ENCODE measurements at regions not wholly inside any gene's neighbourhood (a gene's known extent, or its start where the extent isn't known, plus 50 kb on each side); places are given as distances from the start of the nearest gene placed in this dataset.

GRCh38 chr4:113823291-113823659 is 61.7 kb upstream of the CAMK2D start:
- no peak overlapping the region for H3K9ac ChIP-seq
- TF ChIP-seq CTCF (conservative IDR thresholded peaks at IDR 0.05; ENCODE audit: low read depth, low read length): no peak
- no peak overlapping the region for H2AFZ ChIP-seq (ENCODE audit: low read depth)
- peaks cover 53% of the 10 kb centered on the region for H3K4me1 ChIP-seq (ENCODE audit: low read depth, poor library complexity, severe bottlenecking)
- H3K79me2 ChIP-seq (ENCODE audit: insufficient read depth, low read depth): no peaks in the 10 kb centered on the region
- peak overlapping the region; percentile 78 for H3K4me2 ChIP-seq
- no peak overlapping the region for H3K27ac ChIP-seq
- no peaks in the 10 kb centered on the region for H3K27me3 ChIP-seq (ENCODE audit: insufficient read depth, low read depth)
- no peaks in the 10 kb centered on the region for H3K36me3 ChIP-seq (ENCODE audit: insufficient read depth)
- no peak overlapping the region for H3K4me3 ChIP-seq (IDR thresholded peaks at IDR 0.05; ENCODE audit: insufficient read depth, low read depth, low read length)
- no peaks in the 10 kb centered on the region for H4K20me1 ChIP-seq (ENCODE audit: insufficient read depth)

- no peak overlapping the region for H3K4me3 ChIP-seq (IDR thresholded peaks at IDR 0.05; ENCODE audit: insufficient read depth, low read depth, low read length)
- H2AFZ ChIP-seq (ENCODE audit: low read depth): no peak overlapping the region
- no peaks in the 10 kb centered on the region for H4K20me1 ChIP-seq (ENCODE audit: insufficient read depth)
- no peak for TF ChIP-seq CTCF (conservative IDR thresholded peaks at IDR 0.05; ENCODE audit: low read depth, low read length)
- H3K4me1 ChIP-seq (ENCODE audit: low read depth, poor library complexity, severe bottlenecking): peaks cover 53% of the 10 kb centered on the region
- H3K27me3 ChIP-seq (ENCODE audit: insufficient read depth, low read depth): no peaks in the 10 kb centered on the region
- H3K27ac ChIP-seq: peak overlapping the region; percentile 2; the same call in 1 of the 2 replicates
- peak overlapping the region; percentile 78 for H3K4me2 ChIP-seq
- no peak overlapping the region for H3K9ac ChIP-seq
- H3K36me3 ChIP-seq (ENCODE audit: insufficient read depth): no peaks in the 10 kb centered on the region
- no peaks in the 10 kb centered on the region for H3K79me2 ChIP-seq (ENCODE audit: insufficient read depth, low read depth)
Observed at GRCh38 chr4:113822555-113823290, 61.2 kb upstream of the CAMK2D start.

- Histone ChIP-seq H3K4me2 (peak overlapping the region; percentile 78), H3K9ac (no peak overlapping the region), H4K20me1 (ENCODE audit: insufficient read depth) (no peaks in the 10 kb centered on the region), H3K27me3 (ENCODE audit: insufficient read depth, low read depth) (no peaks in the 10 kb centered on the region), H3K27ac (no peak overlapping the region), H3K36me3 (ENCODE audit: insufficient read depth) (no peaks in the 10 kb centered on the region), H3K4me3 (IDR thresholded peaks at IDR 0.05; ENCODE audit: insufficient read depth, low read depth, low read length) (no peak overlapping the region), H2AFZ (ENCODE audit: low read depth) (no peak overlapping the region), H3K79me2 (ENCODE audit: insufficient read depth, low read depth) (no peaks in the 10 kb centered on the region), H3K4me1 (ENCODE audit: low read depth, poor library complexity, severe bottlenecking) (peaks cover 52% of the 10 kb centered on the region)
- TF ChIP-seq CTCF (conservative IDR thresholded peaks at IDR 0.05; ENCODE audit: low read depth, low read length): no peak
Observed at GRCh38 chr4:113821856-113822255, 60.3 kb upstream of the CAMK2D start.

GRCh38 chr4:113820108-113820507 is 58.6 kb upstream of the CAMK2D start:
- Histone ChIP-seq H3K27me3 (ENCODE audit: insufficient read depth, low read depth) (no peaks in the 10 kb centered on the region), H4K20me1 (ENCODE audit: insufficient read depth) (no peaks in the 10 kb centered on the region), H3K4me1 (ENCODE audit: low read depth, poor library complexity, severe bottlenecking) (peaks cover 35% of the 10 kb centered on the region), H3K4me2 (no peak overlapping the region), H3K79me2 (ENCODE audit: insufficient read depth, low read depth) (no peaks in the 10 kb centered on the region), H3K27ac (no peak overlapping the region), H2AFZ (ENCODE audit: low read depth) (no peak overlapping the region), H3K9ac (no peak overlapping the region), H3K36me3 (ENCODE audit: insufficient read depth) (no peaks in the 10 kb centered on the region), H3K4me3 (IDR thresholded peaks at IDR 0.05; ENCODE audit: insufficient read depth, low read depth, low read length) (no peak overlapping the region)
- TF ChIP-seq CTCF (conservative IDR thresholded peaks at IDR 0.05; ENCODE audit: low read depth, low read length): no peak
